ENCODE measurements at regions not wholly inside any gene's neighbourhood (a gene's known extent, or its start where the extent isn't known, plus 50 kb on each side); places are given as distances from the start of the nearest gene placed in this dataset.

DNA sequence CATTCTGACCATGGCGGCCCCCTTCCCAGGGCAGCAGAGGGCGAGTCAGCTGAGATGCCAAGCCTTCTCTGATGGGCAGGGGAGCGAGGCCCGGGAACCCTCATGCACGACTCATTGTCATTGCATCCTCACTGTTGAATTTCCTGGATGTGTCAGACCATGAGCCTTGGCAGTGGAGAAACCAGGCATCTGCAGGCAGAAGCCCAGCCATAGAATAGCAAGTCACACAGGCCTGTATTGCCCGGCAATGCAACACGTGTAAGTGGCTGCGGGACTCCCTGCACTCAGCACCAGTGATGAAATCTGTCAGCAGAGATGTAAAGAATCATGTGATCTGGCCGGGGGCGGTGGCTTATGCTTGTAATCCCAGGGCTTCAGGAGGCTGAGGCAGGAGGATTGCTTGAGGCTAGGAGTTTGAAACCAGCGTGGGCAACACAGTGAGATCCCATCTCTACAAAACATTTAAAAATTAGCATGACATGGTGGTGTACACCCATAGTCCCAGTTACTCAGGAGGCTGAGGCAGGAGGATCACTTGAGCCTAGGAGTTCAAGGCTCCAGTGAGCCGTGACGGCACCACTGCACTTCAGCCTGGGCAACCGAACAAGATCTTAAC is 199.7 kb downstream of the KATNAL1 start:
- DNase-seq (ENCODE audit: low read depth) = no peak

DNA sequence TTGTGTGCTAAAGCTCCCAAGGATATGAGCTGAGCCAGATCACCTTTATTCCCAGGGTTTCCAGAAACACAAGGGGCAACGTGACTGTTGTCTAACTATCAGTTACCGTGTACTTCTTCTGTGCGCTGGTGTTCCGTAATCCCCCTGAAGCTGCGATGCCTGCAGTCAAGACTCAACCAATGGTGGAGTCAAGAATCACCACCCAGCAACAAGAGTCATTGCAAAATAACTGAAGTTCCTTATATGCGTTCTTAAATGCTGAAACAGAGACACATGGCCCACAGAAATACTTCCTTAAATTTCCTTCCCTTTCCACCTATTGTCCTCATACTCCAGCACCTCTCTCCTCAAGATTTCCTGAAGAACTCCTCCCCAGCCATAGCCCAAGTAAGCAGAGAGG is 200.2 kb downstream of the KATNAL1 start:
- DNase-seq (ENCODE audit: low read depth) = no peak

DNA sequence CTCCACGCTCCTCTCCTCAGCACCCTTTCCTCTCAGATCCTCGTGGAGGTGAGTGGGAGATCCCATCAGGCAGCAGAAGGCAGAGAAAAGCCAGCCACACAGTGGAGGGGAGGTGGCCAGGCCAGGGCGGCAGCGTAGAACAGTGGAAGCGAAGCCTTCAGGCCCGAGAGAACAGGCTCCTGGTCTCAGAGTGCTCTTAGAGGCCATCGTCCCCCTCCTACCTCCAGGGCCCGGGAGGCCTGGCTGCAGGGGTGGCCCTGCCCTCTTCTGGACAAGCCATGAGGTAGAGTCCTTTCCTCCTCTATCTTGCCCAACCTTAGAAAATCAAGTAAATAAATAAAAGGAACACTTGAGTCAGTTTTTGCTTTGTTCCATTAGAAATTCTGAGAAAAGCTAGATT is 202.0 kb downstream of the KATNAL1 start:
- no peak for DNase-seq (ENCODE audit: low read depth)

DNA sequence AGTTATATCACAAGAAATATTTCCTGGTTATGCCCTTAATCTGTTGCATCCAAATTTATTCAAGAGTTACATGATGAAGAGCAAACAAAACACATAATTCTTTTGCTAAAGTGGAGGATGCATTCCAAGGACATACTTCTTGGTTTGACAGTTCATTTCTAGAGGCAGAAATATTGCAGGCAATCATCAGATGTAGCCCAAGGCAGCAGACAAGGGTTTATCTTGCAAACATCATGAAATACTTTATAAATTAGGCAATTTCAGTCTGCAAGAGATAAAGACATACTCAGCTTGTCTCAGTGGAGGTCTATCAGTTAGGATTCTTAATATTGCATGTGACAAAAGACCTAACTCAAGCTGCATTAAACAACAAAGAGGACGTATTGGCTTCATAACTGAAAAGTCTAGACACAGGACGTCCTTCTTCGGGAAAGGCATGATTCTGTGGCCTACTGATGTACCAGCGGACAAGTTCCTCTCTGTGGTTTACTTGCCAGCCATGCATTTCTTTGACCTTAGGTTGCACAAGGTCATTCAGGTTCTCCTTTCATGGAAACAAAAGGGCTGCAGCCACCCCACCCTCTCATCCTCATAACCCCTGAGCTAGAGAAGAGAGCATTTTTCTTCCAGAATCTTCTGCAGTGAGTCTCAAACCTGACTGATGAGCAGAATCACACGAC is 204.1 kb downstream of the KATNAL1 start:
- no peak for DNase-seq (ENCODE audit: low read depth)

DNA sequence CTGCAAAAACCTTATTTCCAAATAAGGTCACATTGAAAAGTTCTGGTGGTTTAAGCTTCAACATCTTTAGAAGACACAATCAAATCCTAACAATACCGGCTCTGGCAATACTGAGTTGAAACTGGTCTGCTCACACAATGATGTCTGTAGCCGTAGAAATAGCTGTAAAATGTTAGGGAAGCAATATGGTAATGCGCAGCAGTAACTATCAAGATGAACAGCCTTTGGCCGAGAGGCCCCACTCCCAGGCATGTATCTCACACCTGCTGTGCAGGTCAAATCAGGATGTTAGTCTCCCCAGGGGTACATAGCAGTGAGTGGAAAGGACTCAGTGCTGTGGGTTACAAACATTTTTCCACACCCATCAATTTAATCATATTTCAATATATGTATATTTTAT is 207.1 kb downstream of the KATNAL1 start:
- DNase-seq (ENCODE audit: low read depth) = no peak

DNA sequence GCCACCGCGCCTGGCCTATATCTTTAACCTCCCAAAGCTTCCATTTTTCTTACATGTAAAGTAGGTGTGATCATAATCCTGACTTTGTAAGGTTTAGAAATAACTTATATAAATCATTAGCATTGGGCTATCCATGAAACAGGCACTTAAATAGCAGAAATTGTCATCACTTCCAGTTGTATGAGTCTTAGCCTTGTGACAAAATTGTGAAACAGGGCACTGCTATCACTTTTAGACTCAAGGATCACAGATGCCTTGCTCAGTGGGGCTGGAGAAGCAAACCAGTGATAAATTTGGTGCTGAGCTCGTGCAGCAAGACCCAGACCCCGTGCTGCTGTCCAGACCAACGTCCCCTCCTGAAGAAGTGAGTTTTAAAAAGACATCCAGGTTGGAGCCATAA is 209.7 kb downstream of the KATNAL1 start:
- no peak for DNase-seq (ENCODE audit: low read depth)

DNA sequence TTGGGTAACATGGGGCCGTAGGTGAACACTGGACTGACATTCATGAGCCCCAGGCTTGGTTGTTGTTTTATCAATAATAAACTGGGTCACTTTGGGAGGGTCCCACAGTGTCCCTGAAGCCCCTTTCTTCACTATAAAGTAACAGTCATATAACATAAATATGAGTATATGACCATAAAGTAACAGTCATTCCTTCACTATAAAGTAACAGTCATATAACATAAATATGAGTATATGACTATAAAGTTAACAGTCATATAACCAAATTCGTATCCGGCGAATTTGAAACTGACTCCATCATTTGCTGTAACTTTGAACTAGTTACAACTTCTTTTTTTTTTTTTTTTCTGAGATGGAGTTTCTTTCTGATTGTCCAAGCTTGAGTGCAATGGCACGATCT is 210.3 kb downstream of the KATNAL1 start:
- DNase-seq (ENCODE audit: low read depth) = no peak

DNA sequence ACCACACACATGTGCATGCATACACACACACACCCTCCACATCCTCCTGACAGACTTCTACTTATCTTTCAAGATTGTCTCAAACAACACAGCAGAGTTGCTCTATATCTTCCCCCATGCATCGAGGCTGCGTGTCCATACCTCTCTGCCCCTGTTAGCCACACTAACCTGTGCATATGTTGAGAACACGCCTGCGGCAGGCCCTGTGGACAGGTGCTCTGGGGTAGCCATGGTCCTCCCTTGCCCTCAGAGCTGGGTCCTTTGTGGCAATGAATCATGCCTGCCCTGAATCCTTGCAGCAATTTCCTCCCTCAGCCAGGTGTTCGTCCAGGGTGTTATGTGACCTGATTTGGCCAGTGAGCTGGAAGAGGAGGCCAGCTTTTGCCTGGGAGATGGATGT is 213.3 kb downstream of the KATNAL1 start:
- DNase-seq (ENCODE audit: low read depth) = no peak

DNA sequence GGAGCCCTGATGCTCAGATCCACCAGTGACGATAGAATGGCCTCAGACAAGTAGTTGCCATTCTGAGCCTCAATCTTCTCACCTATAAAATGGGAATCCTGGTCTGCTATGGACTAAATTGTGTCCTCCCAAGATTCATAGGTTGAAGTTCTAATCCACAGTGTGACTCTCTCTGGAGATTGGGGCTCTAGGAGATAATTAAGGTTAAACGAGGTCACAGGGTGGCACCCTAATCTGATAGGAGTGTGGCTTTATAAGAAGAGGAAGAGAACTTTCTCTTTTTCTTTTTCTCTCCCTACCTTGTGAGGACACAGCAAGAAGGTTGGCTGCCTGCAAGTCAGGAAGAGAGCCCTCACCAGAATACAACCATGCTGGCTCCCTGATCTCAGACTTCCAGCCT is 214.1 kb downstream of the KATNAL1 start:
- no peak for DNase-seq (ENCODE audit: low read depth)

DNA sequence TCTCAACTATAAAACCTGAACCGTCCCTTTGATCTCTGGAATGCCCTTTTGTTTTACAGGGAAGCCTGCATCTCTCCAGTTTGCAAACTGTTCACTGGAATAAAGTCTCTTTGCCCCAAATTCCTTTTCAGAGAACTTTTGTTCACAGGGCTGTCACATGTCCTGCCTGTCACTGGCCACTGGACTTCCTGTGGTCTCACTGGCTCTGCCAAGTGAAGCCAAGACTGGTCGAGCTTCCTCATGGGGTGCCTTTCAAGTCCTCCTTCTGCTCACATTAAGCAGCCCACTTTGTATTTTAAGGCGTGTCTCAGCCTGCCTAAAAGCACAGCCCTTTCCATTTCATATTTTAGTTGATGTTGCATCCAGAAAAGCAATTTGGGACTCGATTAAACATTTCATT is 215.7 kb downstream of the KATNAL1 start:
- DNase-seq (ENCODE audit: low read depth) = no peak

DNA sequence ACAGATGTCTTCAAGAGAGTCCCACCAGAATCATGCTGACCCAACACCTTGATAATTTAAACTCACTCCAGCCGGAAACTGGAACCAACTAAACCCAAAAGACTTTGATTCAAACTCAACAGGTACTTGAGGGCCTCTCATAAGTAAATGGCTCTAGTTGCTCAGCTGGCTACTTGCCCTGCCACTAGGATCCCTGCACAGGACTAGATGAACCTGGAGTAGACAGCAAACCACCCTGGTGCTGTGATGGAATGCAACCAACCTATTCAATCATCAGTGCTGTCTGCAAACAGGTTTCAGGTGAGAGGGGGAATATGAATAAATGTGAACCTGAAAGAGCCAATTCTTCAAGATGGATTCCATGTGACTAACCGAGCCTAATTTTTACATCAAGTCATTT is 216.3 kb downstream of the KATNAL1 start:
- DNase-seq (ENCODE audit: low read depth) = no peak

DNA sequence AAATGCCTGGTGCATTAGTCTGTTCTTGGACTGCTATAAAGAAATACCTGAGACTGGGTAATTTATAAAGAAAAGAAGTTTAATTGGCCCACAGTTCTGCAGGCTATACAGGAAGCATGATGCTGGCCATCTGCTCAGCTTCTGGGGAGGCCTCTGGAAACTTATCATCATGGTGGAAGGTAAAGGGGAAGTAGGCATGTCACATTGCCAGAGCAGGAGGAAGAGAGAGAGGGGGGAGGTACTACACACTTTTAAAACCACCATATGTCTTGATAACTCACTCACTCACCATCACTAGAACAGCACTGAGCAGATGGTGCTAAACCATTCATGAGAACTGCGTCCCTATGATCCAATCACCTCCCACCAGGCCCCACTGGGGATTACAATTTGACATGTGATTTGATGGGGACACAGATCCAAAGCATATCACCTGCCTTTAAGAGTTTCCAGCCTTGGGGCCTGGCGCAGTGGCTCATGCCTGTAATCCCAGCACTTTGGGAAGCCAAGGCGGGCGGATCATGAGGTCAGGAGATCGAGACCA is 219.0 kb downstream of the KATNAL1 start:
- DNase-seq (ENCODE audit: low read depth) = no peak

DNA sequence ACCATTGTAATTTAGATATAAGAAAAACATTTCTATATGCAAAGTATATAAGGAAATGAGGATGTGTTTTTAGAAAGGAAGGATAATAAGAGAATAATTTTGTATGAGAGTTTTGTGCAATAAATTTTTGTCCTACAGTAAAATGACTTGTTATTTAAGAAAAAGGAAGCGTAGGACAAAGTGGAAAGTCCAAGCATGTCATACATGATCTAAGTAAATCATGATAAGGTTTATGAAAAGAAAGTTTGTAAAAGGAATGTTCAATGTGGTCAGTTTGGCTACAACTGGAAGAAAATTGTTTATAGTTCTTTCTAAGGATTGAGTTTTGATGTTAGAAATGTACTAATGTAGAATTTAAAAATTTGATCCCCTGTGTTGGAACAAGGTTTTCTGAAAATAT is 222.3 kb downstream of the KATNAL1 start:
- DNase-seq (ENCODE audit: low read depth) = no peak

DNA sequence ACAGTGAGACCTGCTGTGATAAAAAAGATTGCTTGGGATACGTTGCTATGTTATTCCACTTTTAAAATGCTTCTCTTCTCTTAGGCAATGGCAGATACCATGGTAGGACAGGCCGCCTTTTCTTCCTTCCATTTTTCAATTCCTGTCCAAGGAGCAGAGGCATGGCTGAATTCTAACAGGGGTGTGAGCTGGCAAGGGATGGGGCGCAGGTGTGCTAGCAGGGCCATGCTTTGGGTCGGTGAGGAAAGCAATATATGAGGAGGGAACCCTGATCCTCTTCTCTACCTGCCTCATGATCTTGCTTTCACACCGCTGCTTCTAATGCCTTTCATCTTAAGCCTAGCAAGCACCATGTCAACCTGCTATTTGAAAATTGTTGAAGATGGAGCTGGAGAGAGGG is 225.0 kb downstream of the KATNAL1 start:
- no peak for DNase-seq (ENCODE audit: low read depth)

DNA sequence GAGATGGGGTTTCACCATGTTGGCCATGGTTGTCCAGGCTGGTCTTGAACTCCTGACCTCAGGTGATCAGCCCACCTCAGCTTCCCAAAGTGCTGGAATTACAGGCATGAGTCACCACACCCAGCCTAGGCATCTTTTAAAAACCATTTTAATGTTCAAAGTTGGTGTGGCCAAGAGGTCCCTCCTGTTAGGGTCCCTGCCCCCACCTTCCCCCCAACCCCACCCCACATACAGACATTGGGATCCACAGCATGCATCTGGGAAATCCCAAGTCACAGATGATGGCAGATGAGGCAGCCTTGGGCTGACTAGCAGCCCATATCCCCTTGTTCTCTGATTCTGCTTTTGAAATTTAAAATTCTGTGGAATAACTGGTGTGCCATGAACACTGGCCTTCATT is 226.0 kb downstream of the KATNAL1 start:
- DNase-seq (ENCODE audit: low read depth) = no peak

DNA sequence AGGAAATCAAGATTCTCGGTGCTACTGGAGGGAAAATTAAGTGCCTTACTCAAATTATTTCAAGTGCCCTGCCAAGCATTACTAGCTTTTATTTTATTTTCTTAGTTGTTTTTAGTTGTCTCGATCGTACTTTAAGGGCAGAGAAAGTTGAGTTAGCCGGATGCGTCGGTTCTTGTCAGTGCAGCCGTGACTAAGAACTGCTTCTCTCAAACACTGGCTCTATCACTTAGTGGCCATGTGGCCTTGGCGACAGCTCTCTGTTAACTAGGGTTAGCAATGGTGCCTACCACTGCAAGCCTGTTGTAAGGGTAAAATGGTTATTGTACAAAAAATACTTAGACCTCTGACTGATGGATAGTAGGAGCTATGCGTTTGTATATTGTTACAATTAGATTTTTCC is 227.8 kb downstream of the KATNAL1 start:
- DNase-seq (ENCODE audit: low read depth) = no peak

DNA sequence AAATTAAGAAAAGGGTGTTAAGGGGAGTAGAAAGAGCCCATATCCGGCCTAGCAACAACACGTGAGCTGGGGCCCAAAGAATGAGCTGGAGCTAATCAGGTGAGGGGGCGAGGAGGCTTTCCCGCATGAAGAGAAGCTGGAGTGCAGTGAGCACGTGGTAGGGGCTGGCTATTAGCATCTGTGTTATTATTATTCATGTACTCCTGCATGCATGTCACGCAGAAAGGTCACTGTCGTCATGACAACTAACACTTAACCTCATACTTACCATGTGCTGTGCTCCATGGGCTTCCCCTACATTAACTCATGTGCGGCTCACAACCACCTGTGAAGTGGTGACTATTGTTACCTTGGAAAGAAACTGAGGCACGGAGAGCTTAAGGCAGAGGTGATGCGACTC is 227.6 kb upstream of the UBL3 start:
- no peak for DNase-seq (ENCODE audit: low read depth)

DNA sequence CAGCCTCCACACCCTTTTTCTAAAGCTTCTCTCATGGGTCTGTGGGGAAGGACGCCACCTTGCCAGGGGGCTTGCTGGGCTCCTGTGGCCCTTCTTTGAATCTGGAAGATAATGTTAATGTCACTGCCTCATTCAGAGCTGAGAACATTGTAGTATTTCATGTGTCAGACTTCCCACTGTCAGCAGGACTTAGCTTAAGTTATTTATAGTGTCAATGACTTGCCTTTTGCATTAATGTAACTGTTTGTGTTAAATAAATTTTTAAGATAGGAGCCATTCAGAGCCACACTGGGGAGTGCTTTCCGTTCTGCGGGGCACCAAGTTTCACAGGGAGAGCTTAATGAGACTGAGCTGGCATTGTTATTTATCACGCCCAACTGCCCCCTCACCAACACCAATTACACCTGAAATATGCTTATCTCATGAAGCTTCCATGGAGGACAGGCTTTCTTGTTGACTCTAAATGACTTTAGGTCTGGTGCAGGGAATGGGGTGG is 226.9 kb upstream of the UBL3 start:
- DNase-seq (ENCODE audit: low read depth) = no peak

DNA sequence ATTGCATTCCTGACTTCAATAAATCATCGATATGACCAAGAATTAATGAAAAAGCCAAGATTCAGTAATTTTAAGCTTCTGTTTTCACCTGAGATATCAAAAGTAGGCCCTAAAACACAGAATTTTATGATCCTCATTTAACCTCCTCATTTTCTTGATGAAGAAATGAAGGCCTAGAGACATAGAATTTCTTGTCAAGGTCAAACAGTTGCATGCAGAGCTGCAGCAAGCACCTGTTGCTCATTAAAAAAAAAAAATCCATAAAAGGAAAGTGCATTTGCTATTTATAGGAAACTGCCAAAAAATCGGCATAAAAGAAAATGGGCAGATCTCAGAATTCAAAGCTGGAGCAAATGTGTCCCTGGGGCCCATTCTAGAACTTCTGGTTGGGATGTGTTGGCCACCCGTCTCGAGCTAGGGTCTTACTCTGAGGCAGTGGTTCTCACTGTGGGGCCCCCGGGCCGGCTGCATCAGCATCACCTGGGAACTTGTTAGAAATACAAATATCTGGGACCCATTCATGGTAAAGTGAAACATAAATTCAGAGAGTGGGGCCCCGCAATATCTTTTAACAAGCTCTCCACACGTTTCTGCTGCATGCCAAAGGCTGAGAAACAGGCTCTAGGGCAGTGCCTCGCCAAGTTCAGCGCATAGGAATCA is 224.7 kb upstream of the UBL3 start:
- no peak for DNase-seq (ENCODE audit: low read depth)

DNA sequence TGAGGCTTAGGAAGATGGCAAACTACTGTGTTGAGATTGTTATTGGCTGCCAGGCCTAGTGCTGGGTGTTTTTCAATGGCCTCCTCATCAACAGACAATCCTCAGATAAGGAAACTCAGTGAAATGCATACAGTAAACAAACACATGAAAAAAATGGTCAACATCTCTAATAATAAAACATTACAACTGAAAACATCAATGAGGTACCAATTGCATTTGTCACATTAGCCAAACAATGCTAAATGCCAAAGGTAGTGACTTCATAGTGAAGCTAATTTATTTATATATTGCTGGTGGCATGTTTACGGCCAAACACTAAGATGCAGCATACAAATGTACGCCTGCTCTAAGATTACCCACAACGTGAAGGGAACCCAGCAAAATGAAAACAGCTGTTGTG is 224.0 kb upstream of the UBL3 start:
- no peak for DNase-seq (ENCODE audit: low read depth)

DNA sequence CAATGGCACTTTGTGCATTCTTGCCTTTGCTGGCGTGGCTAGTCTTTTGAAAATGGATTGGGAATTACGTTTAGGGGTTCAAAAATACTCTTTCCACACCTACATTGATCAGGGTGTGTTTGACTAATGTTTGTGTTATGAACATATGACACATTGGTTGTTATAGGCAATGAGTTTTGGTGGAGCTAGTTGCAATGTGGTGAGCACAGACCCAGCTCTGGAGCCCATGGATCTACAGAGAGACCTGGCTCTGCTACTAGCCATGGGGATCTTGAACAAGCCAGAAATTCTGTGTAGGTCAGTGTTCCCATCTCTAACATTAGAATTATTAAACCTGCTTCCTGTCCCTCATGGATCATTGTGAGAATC is 222.4 kb upstream of the UBL3 start:
- DNase-seq (ENCODE audit: low read depth) = no peak

DNA sequence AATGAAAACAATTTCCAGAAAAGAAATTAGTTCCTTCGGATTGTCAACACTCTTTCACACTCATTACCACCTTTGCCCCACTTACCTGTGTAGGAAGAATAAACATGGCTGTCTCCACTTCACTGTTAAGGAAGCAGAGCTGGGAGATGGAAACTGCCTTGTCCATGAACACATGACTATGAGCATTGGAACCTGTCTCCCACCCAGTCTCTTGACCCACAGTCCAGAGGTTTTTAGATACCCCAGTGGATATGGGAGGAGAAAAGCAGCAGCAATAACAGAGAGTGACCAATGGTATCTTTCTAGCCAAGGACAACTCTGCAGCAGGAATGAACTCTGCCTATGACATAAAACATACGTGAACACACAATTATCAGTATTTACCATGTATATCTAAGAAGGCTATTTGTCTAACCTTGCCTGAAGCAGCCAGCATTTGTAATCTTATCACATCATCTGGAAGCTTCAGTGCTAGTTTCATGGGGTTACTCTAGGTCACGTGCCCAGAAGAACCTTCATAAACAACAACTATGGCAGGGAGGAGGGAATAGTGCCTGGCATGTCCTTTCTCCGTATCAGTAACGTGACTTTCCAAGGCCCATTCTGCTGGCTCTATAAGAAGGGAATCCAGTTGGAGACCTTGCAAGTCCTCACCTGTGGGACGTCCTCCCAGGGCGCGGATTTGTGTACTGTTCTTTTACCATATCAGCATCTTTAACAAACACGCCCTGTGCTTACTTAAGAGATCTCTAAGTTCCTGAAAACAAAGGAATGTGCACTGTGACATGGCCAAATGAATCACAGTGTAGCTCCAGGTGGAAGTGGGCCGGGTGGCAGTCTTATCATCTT is 221.8 kb upstream of the UBL3 start:
- DNase-seq (ENCODE audit: low read depth) = no peak
